ENCODE measurements at regions not wholly inside any gene's neighbourhood (a gene's known extent, or its start where the extent isn't known, plus 50 kb on each side); places are given as distances from the start of the nearest gene placed in this dataset.

DNA sequence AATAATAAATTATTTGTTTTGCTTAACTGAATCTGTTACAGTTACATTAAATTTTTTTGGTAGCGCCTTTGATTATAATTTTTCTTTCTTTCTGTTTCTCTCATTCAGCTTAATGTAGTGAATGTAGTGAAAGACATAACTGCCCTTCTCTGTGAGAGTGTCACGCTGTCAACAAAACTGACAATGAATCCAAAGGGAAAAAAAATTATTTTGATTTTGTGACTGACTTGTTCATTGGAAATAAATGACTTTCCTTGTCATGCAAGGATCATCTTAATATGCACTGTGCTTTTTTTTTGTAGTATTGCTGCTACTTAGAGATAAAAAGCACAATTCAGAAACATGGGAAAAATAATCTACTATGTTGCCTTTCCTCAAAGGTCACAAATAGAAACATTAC lies 1196.4 kb downstream of the PCDH17 start:
- Histone ChIP-seq H3F3A (ENCODE audit: insufficient read depth, low read length) (no peaks in the 10 kb centered on the region), H4K20me1 (ENCODE audit: insufficient read depth, low read length) (no peaks in the 10 kb centered on the region), H3K9me2 (replicated peaks; ENCODE audit: insufficient read depth, low read length) (no peaks in the 10 kb centered on the region), H3K36me3 (replicated peaks; ENCODE audit: insufficient read depth, low read length) (no peaks in the 10 kb centered on the region), H3K4me1 (ENCODE audit: low read length) (no peaks in the 10 kb centered on the region), H3K9me3 (replicated peaks; ENCODE audit: insufficient read depth, low read length) (no peaks in the 10 kb centered on the region), H3K9ac (ENCODE audit: low read length) (no peak overlapping the region), H3K27me3 (replicated peaks; ENCODE audit: insufficient read depth, low read length) (no peaks in the 10 kb centered on the region), H3K4me3 (ENCODE audit: low read length) (no peak overlapping the region), H2AFZ (ENCODE audit: low read length) (no peak overlapping the region), H3K4me2 (ENCODE audit: low read depth, low read length) (no peak overlapping the region), H3K79me2 (ENCODE audit: low read length) (no peaks in the 10 kb centered on the region), H3K27ac (ENCODE audit: low read length) (no peak overlapping the region)
- no peak for DNase-seq
- TF ChIP-seq, protein P1, sequence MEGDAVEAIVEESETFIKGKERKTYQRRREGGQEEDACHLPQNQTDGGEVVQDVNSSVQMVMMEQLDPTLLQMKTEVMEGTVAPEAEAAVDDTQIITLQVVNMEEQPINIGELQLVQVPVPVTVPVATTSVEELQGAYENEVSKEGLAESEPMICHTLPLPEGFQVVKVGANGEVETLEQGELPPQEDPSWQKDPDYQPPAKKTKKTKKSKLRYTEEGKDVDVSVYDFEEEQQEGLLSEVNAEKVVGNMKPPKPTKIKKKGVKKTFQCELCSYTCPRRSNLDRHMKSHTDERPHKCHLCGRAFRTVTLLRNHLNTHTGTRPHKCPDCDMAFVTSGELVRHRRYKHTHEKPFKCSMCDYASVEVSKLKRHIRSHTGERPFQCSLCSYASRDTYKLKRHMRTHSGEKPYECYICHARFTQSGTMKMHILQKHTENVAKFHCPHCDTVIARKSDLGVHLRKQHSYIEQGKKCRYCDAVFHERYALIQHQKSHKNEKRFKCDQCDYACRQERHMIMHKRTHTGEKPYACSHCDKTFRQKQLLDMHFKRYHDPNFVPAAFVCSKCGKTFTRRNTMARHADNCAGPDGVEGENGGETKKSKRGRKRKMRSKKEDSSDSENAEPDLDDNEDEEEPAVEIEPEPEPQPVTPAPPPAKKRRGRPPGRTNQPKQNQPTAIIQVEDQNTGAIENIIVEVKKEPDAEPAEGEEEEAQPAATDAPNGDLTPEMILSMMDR (IDR thresholded peaks at IDR 0.05; ENCODE audit: low read length) = no peak
- TF ChIP-seq EZH2phosphoT487 (IDR thresholded peaks at IDR 0.05; ENCODE audit: low read length) = no peak
- TF ChIP-seq EZH2 (optimal IDR thresholded peaks at IDR 0.05; ENCODE audit: low read depth, low read length) = no peak

DNA sequence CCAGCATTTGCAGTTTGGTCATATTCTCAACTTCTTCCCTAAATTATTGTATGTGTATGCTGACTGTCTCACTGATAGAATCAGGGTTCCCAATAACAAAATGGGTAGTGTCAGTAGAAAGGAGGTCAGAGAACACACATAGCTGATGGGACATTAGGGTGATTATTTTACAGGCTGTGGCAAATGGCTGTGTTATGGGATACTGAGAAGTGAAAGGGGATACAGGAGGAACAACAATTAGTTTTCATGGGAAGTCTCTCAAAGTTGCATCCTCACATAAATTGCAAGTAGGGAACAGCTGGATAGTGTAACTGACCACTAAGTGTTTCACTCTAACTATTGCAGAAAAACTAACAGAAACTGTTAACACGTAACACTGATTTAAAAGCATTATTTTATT lies 1199.3 kb downstream of the PCDH17 start:
- H3K9ac ChIP-seq (ENCODE audit: low read length) = no peak overlapping the region
- H4K20me1 ChIP-seq (ENCODE audit: insufficient read depth, low read length) = no peaks in the 10 kb centered on the region
- H3K9me2 ChIP-seq (replicated peaks; ENCODE audit: insufficient read depth, low read length) = no peaks in the 10 kb centered on the region
- H3K27ac ChIP-seq (ENCODE audit: low read length) = no peak overlapping the region
- H3K36me3 ChIP-seq (replicated peaks; ENCODE audit: insufficient read depth, low read length) = no peaks in the 10 kb centered on the region
- DNase-seq = no peak
- no peaks in the 10 kb centered on the region for H3K9me3 ChIP-seq (replicated peaks; ENCODE audit: insufficient read depth, low read length)
- no peak overlapping the region for H3K4me2 ChIP-seq (ENCODE audit: low read depth, low read length)
- H3K27me3 ChIP-seq (replicated peaks; ENCODE audit: insufficient read depth, low read length) = no peaks in the 10 kb centered on the region
- TF ChIP-seq EZH2phosphoT487 (IDR thresholded peaks at IDR 0.05; ENCODE audit: low read length) (no peak), EZH2 (optimal IDR thresholded peaks at IDR 0.05; ENCODE audit: low read depth, low read length) (no peak)
- TF ChIP-seq, protein P1 (IDR thresholded peaks at IDR 0.05; ENCODE audit: low read length) = no peak
- H2AFZ ChIP-seq (ENCODE audit: low read length) = no peak overlapping the region
- H3K79me2 ChIP-seq (ENCODE audit: low read length) = no peaks in the 10 kb centered on the region
- H3K4me1 ChIP-seq (ENCODE audit: low read length) = no peaks in the 10 kb centered on the region
- no peaks in the 10 kb centered on the region for H3F3A ChIP-seq (ENCODE audit: insufficient read depth, low read length)
- H3K4me3 ChIP-seq (ENCODE audit: low read length) = no peak overlapping the region

DNA sequence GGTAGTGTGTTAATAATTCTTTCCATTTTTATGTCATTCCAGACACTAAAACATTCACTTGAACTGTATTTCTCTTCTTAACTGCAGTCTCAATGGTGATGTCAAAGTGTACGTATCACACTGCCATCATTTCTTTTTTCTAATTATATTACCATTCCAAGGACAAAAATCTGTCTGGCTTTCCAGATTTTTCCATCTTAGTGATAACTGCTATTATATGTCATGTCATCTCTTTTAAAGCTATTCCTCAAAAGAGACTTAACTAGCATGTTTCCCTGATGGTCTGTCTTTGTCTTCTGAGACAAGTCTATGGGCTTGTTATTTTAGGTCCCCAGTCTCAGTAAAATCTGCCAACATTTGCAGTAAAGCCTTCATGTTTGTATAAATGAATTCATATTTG lies 1207.1 kb downstream of the PCDH17 start:
- Histone ChIP-seq H3K9me2 (replicated peaks; ENCODE audit: insufficient read depth, low read length) (no peaks in the 10 kb centered on the region), H3K4me2 (ENCODE audit: low read depth, low read length) (no peak overlapping the region), H3F3A (ENCODE audit: insufficient read depth, low read length) (no peaks in the 10 kb centered on the region), H3K27ac (ENCODE audit: low read length) (no peak overlapping the region), H3K4me3 (ENCODE audit: low read length) (no peak overlapping the region), H4K20me1 (ENCODE audit: insufficient read depth, low read length) (no peaks in the 10 kb centered on the region), H3K4me1 (ENCODE audit: low read length) (no peaks in the 10 kb centered on the region), H3K36me3 (replicated peaks; ENCODE audit: insufficient read depth, low read length) (no peaks in the 10 kb centered on the region), H3K79me2 (ENCODE audit: low read length) (no peaks in the 10 kb centered on the region), H2AFZ (ENCODE audit: low read length) (no peak overlapping the region), H3K27me3 (replicated peaks; ENCODE audit: insufficient read depth, low read length) (no peaks in the 10 kb centered on the region), H3K9me3 (replicated peaks; ENCODE audit: insufficient read depth, low read length) (no peaks in the 10 kb centered on the region), H3K9ac (ENCODE audit: low read length) (no peak overlapping the region)
- DNase-seq = no peak
- no peak for TF ChIP-seq EZH2phosphoT487 (IDR thresholded peaks at IDR 0.05; ENCODE audit: low read length)
- TF ChIP-seq EZH2 (optimal IDR thresholded peaks at IDR 0.05; ENCODE audit: low read depth, low read length) = no peak
- TF ChIP-seq, protein P1 (IDR thresholded peaks at IDR 0.05; ENCODE audit: low read length) = no peak
